NCI-H1417 treated with DMSO at 0.1 percent for 48 hours (cell line): ENCODE measurements at regions not wholly inside any gene's neighbourhood (a gene's known extent, or its start where the extent isn't known, plus 50 kb on each side); places are given as distances from the start of the nearest gene placed in this dataset.
"Not testable (repeated sequence)": the region's sequence is repeated elsewhere in the genome, so short reads cannot be mapped to it uniquely, and the experiment has no call there.

Source experiments
- DNase-seq: peaks from one replicate; lab custom pipeline; 2025; lab: John Stamatoyannopoulos, UW

- no peak for DNase-seq
These were observed 949.4 kb upstream of the ADGRL4 start for GRCh38 chr1:79955966-79956365.

- no peak for DNase-seq
These were observed 944.0 kb upstream of the ADGRL4 start for GRCh38 chr1:79950511-79950910.

GRCh38 chr1:79945391-79945790 is 938.9 kb upstream of the ADGRL4 start:
- no peak for DNase-seq

- no peak for DNase-seq
These were observed 922.8 kb upstream of the ADGRL4 start for GRCh38 chr1:79929356-79929755.

- DNase-seq: no peak
These were observed 922.4 kb upstream of the ADGRL4 start for GRCh38 chr1:79928901-79929300.

GRCh38 chr1:79920960-79921669 is 914.6 kb upstream of the ADGRL4 start:
- DNase-seq: no peak

- no peak for DNase-seq
These were observed 908.4 kb upstream of the ADGRL4 start for GRCh38 chr1:79914896-79915295.

GRCh38 chr1:79912813-79913212 is 906.3 kb upstream of the ADGRL4 start:
- DNase-seq: no peak

GRCh38 chr1:79903321-79903720 is 896.8 kb upstream of the ADGRL4 start:
- DNase-seq: no peak

- no peak for DNase-seq
These were observed 895.9 kb upstream of the ADGRL4 start for GRCh38 chr1:79902418-79902817.

- DNase-seq: no peak
These were observed 893.4 kb upstream of the ADGRL4 start for GRCh38 chr1:79899914-79900313.

GRCh38 chr1:79896140-79896539 is 889.6 kb upstream of the ADGRL4 start:
- DNase-seq: no peak

- no peak for DNase-seq
These were observed 889.0 kb upstream of the ADGRL4 start for GRCh38 chr1:79895573-79895972.

GRCh38 chr1:79894129-79894528 is 887.6 kb upstream of the ADGRL4 start:
- DNase-seq: not testable (repeated sequence)

- no peak for DNase-seq
These were observed 880.5 kb upstream of the ADGRL4 start for GRCh38 chr1:79887059-79887458.

GRCh38 chr1:79885101-79885500 is 878.6 kb upstream of the ADGRL4 start:
- DNase-seq: no peak

GRCh38 chr1:79877086-79877485 is 870.6 kb upstream of the ADGRL4 start:
- DNase-seq: no peak

- DNase-seq: no peak
These were observed 868.7 kb upstream of the ADGRL4 start for GRCh38 chr1:79875187-79875586.

GRCh38 chr1:79874289-79874688 is 867.8 kb upstream of the ADGRL4 start:
- no peak for DNase-seq

- no peak for DNase-seq
These were observed 852.9 kb upstream of the ADGRL4 start for GRCh38 chr1:79859212-79859948.

GRCh38 chr1:79852004-79852403 is 845.5 kb upstream of the ADGRL4 start:
- DNase-seq: no peak

GRCh38 chr1:79849388-79849787 is 842.9 kb upstream of the ADGRL4 start:
- no peak for DNase-seq

- DNase-seq: no peak
These were observed 841.8 kb upstream of the ADGRL4 start for GRCh38 chr1:79848316-79848715.

GRCh38 chr1:79847700-79848099 is 841.2 kb upstream of the ADGRL4 start:
- DNase-seq: no peak
